SK-N-SH (cell line): ENCODE measurements at regions not wholly inside any gene's neighbourhood (a gene's known extent, or its start where the extent isn't known, plus 50 kb on each side); places are given as distances from the start of the nearest gene placed in this dataset.

ENCODE experiments used
- CTCF ChIA-PET: fragments of 300-600, 350-600 bp; formaldehyde crosslinking; extraction: SDS; loops from one replicate; lab custom pipeline; 2021; lab: Yijun Ruan, JAX
- POLR2A ChIA-PET: fragments of 350-600 bp; sonication (Branson Sonifier 250); formaldehyde crosslinking; extraction: SDS; loops from one replicate; lab custom pipeline; 2020; ENCODE audit warnings: antibody characterized with exemption, inconsistent platforms; lab: Yijun Ruan, JAX
- DNase-seq: peaks from one replicate; pipeline ENCODE4 v3.0.0; 2012
- H2AFZ ChIP-seq: fragments of 200-600 bp; sonication (generic); 2 replicates; pipeline ENCODE4 v1.8.1; 2016; ENCODE audit warnings: antibody characterized with exemption, mild to moderate bottlenecking, low read depth
- H3F3A ChIP-seq: fragments of 200-600 bp; sonication (generic); replicated peaks from 2 replicates; pipeline ENCODE3; 2016; ENCODE audit warnings: antibody characterized with exemption, mild to moderate bottlenecking; ENCODE audit not compliant: insufficient read depth
- H3K27ac ChIP-seq, 2 experiments: fragments of 200-500 bp in 1 of 2; fragments of 200-600 bp in 1 of 2; sonication (Bioruptor generic) in 1 of 2; sonication (generic), shearing (Covaris generic) in 1 of 2; 2 replicates each; pipeline versions ENCODE4 v1.5.1 to v1.6.1; 2014 to 2016; ENCODE audit warnings: low read depth in 2 of 2, inconsistent platforms in 1 of 2, low read length in 1 of 2, mild to moderate bottlenecking in 1 of 2, mixed read lengths in 1 of 2
- H3K27me3 ChIP-seq: fragments of 200-600 bp; sonication (generic), shearing (Covaris generic); 2 replicates; pipeline ENCODE4 v1.6.1; 2016; ENCODE audit warnings: mixed run types; ENCODE audit not compliant: insufficient read depth
- H3K36me3 ChIP-seq, 2 experiments: fragments of 200-500 bp in 1 of 2; fragments of 200-600 bp in 1 of 2; sonication (Bioruptor generic) in 1 of 2; sonication (generic) in 1 of 2; replicated peaks in 1 of 2; 2 replicates each; pipeline versions ENCODE3 to v1.5.1; 2014 to 2016; ENCODE audit warnings: low read length in 1 of 2, mild to moderate bottlenecking in 1 of 2; ENCODE audit not compliant: insufficient read depth in 2 of 2, control insufficient read depth in 1 of 2
- H3K4me1 ChIP-seq, 2 experiments: fragments of 200-500 bp in 1 of 2; fragments of 200-600 bp in 1 of 2; sonication (Bioruptor generic) in 1 of 2; sonication (generic), shearing (Covaris generic) in 1 of 2; 2 replicates each; pipeline versions ENCODE4 v1.5.1 to v1.6.1; 2014 to 2016; ENCODE audit warnings: low read depth in 1 of 2, low read length in 1 of 2, mixed run types in 1 of 2; ENCODE audit not compliant: insufficient read depth in 2 of 2, control insufficient read depth in 1 of 2
- H3K4me2 ChIP-seq: fragments of 200-600 bp; sonication (generic), shearing (Covaris generic); 2 replicates; pipeline ENCODE4 v1.6.1; 2017; ENCODE audit warnings: mixed run types
- H3K4me3 ChIP-seq, 2 experiments: fragments of 200-500 bp in 1 of 2; fragments of 200-600 bp in 1 of 2; sonication (Bioruptor generic) in 1 of 2; sonication (generic), shearing (Covaris generic) in 1 of 2; 2 replicates each; pipeline versions ENCODE4 v1.5.1 to v1.8.1; 2014 to 2016; ENCODE audit warnings: low read depth in 2 of 2, inconsistent platforms in 1 of 2, low read length in 1 of 2, mild to moderate bottlenecking in 1 of 2, mixed read lengths in 1 of 2, moderate library complexity in 1 of 2
- H3K79me2 ChIP-seq: fragments of 200-600 bp; sonication (generic); 2 replicates; pipeline ENCODE4 v1.8.1; 2017; ENCODE audit warnings: mild to moderate bottlenecking; ENCODE audit not compliant: insufficient read depth
- H3K9ac ChIP-seq: fragments of 200-600 bp; sonication (generic); 2 replicates; pipeline ENCODE4 v1.6.1; 2017; ENCODE audit warnings: mixed run types
- H3K9me2 ChIP-seq: fragments of 200-600 bp; sonication (generic); 2 replicates; pipeline ENCODE4 v1.6.1; 2017; ENCODE audit warnings: mixed run types
- H3K9me3 ChIP-seq: fragments of 200-600 bp; sonication (generic); 2 replicates; pipeline ENCODE4 v1.6.1; 2017; ENCODE audit warnings: mixed run types, mild to moderate bottlenecking, moderate library complexity
- H4K20me1 ChIP-seq: fragments of 200-600 bp; sonication (generic); 2 replicates; pipeline ENCODE4 v1.6.1; 2017; ENCODE audit warnings: mild to moderate bottlenecking, mixed run types; ENCODE audit not compliant: insufficient read depth
- CHD2 ChIP-seq: fragments of 150-350 bp; IDR thresholded peaks from 2 replicates; pipeline ENCODE4 v1.6.1; 2018; ENCODE audit warnings: low read length; ENCODE audit not compliant: partially characterized antibody
- EP300 ChIP-seq, 2 experiments: IDR thresholded peaks; 2 replicates each; pipeline versions ENCODE4 v1.4.0 to v1.6.1; 2012; ENCODE audit warnings: borderline replicate concordance in 1 of 2, low read depth in 1 of 2, low read length in 1 of 2
- EZH2phosphoT487 ChIP-seq: fragments of 200-600 bp; sonication (generic); IDR thresholded peaks from 2 replicates; pipeline ENCODE4 v1.6.1; 2017; ENCODE audit warnings: low read depth, mixed run types, mild to moderate bottlenecking, antibody characterized with exemption, moderate library complexity, borderline replicate concordance
- FOSL2 ChIP-seq: IDR thresholded peaks from 2 replicates; pipeline ENCODE4 v1.4.0; 2012; ENCODE audit warnings: low read depth, mild to moderate bottlenecking, moderate library complexity, borderline replicate concordance
- JUND ChIP-seq: IDR thresholded peaks from 2 replicates; pipeline ENCODE4 v1.4.0; 2012
- MXI1 ChIP-seq: IDR thresholded peaks from 2 replicates; pipeline ENCODE4 v1.6.1; 2012; ENCODE audit warnings: mild to moderate bottlenecking, low read depth, low read length, improper control_type of control experiment
- NFIC ChIP-seq: IDR thresholded peaks from 2 replicates; pipeline ENCODE4 v1.4.0; 2012; ENCODE audit warnings: borderline replicate concordance
- REST ChIP-seq: IDR thresholded peaks from 2 replicates; pipeline ENCODE4 v1.6.1; 2012; ENCODE audit warnings: mild to moderate bottlenecking, low read depth, low read length, moderate library complexity
- RXRA ChIP-seq: IDR thresholded peaks from 2 replicates; pipeline ENCODE4 v1.4.0; 2012; ENCODE audit warnings: low read depth, mild to moderate bottlenecking, borderline replicate concordance
- TCF12 ChIP-seq: IDR thresholded peaks from 2 replicates; pipeline ENCODE4 v1.4.0; 2012
- TEAD4 ChIP-seq: IDR thresholded peaks from 2 replicates; pipeline ENCODE4 v1.4.0; 2012; ENCODE audit warnings: mild to moderate bottlenecking, borderline replicate concordance; ENCODE audit not compliant: insufficient read depth
- YY1 ChIP-seq: IDR thresholded peaks from 2 replicates; pipeline ENCODE4 v1.4.0; 2012; ENCODE audit warnings: low read depth, mild to moderate bottlenecking
- ZBTB33 ChIP-seq: IDR thresholded peaks from 2 replicates; pipeline ENCODE4 v1.4.0; 2012; ENCODE audit warnings: low read depth, borderline replicate concordance
- WGBS: methylation state at CpG from one replicate; pipeline ENCODE4 v1.1.6; 2017; ENCODE audit warnings: low lambda C conversion rate; 5-methylcytosine and 5-hydroxymethylcytosine counted together
- TF ChIP-seq, protein P1 (sequence below): IDR thresholded peaks from 2 replicates; pipeline ENCODE4; 2012

- Histone ChIP-seq H3K4me1 (peaks cover 2 to 21% of the 10 kb centered on the region in 2 experiments; a peak in 3 of 4 replicates), H3K9ac (no peak overlapping the region), H3K4me2 (peak overlapping the region; percentile 68; the same call in 1 of the 2 replicates), H3K79me2 (no peaks in the 10 kb centered on the region), H3F3A (no peaks in the 10 kb centered on the region), H3K9me3 (no peaks in the 10 kb centered on the region; the same call in 1 of the 2 replicates), H3K4me3 (no peak overlapping the region), H3K9me2 (no peaks in the 10 kb centered on the region), H3K27ac (no peak overlapping the region; a peak in 1 of 4 replicates), H3K36me3 (no peaks in the 10 kb centered on the region), H3K27me3 (no peaks in the 10 kb centered on the region), H4K20me1 (no peaks in the 10 kb centered on the region)
- ChIA-PET POLR2A (no interaction called here), CTCF (interaction anchor here (0.8 to 1.0 kb wide), 2 partner anchors 17 to 19 kb away, joined by 3 read pairs; no protein-coding TSS in a partner anchor)
- TF ChIP-seq TCF12 (peak; percentile 19; the same call in 1 of the 2 replicates), TEAD4 (peak; percentile 16; the same call in 1 of the 2 replicates), EP300 (IDR thresholded peaks at IDR 0.05; ENCODE audit: borderline replicate concordance in 1 of 2, low read depth in 1 of 2, low read length in 1 of 2) (no peak), CHD2 (no peak), EZH2phosphoT487 (no peak), JUND (0 out of 2 replicates have a peak, but pooled peaks have one; percentile 8), NFIC (peak; percentile 69; the same call in 1 of the 2 replicates)
- TF ChIP-seq, protein P1, sequence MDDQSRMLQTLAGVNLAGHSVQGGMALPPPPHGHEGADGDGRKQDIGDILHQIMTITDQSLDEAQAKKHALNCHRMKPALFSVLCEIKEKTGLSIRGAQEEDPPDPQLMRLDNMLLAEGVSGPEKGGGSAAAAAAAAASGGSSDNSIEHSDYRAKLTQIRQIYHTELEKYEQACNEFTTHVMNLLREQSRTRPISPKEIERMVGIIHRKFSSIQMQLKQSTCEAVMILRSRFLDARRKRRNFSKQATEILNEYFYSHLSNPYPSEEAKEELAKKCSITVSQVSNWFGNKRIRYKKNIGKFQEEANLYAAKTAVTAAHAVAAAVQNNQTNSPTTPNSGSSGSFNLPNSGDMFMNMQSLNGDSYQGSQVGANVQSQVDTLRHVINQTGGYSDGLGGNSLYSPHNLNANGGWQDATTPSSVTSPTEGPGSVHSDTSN: 0 out of 2 replicates have a peak, but pooled peaks have one; percentile 8
- TF ChIP-seq, all 33 proteins: peak for 5
- DNase-seq: no peak
- 7% methylated on average over 3 of the region's 3 CpGs for WGBS
- H2AFZ ChIP-seq: peak overlapping the region; percentile 1; the same call in 1 of the 2 replicates
Measured at GRCh38 chr7:12770227-12770975, 83.0 kb downstream of the ARL4A start.

DNA sequence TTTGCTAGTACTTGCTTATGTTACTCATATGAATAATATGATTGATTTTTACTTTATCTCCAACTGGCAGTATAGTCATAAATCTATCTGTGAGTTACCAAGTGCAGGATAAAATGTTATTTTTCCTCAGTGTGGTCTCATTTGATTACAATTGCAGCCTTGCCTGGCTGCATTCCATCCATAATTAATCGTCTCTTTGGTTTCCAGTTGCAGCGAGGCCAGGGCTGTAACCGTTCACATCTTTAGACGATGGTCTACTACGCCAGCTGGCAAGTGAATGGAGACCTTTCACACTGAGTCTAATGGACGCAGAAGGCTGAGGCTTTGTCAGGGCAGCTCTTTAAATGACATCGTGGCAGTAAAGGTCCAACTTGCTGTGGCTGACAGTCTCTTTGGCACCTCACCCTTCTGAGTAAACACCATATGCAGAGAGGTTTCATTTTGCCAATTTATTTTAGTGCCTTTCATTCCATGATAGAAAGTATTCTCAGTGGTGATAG is 84.0 kb downstream of the ARL4A start:
- Histone ChIP-seq H3K9ac (no peak overlapping the region), H3K9me2 (no peaks in the 10 kb centered on the region), H3K27ac (peak overlapping the region; percentile 9 to 48; a peak in 2 of 4 replicates), H3F3A (no peaks in the 10 kb centered on the region), H3K9me3 (no peaks in the 10 kb centered on the region; the same call in 1 of the 2 replicates), H3K27me3 (no peaks in the 10 kb centered on the region), H3K4me1 (peaks cover 2 to 21% of the 10 kb centered on the region in 2 experiments; a peak in 3 of 4 replicates), H3K36me3 (no peaks in the 10 kb centered on the region), H4K20me1 (no peaks in the 10 kb centered on the region), H3K4me3 (peak overlapping the region; percentile 24; a peak in 2 of 4 replicates), H3K4me2 (peak overlapping the region; percentile 68), H3K79me2 (no peaks in the 10 kb centered on the region), H2AFZ (peak overlapping the region; percentile 27; the same call in 1 of the 2 replicates)
- POLR2A ChIA-PET: no interaction called here
- CTCF ChIA-PET: interaction anchor here (0.8 to 1.0 kb wide), 2 partner anchors 18 kb away, joined by 3 read pairs; no protein-coding TSS in a partner anchor
- no peak for DNase-seq
- 19% methylated on average over 7 of the region's 7 CpGs for WGBS
- TF ChIP-seq, protein P1: peak; percentile 97
- TF ChIP-seq YY1: peak; percentile 27; the same call in 1 of the 2 replicates
- TF ChIP-seq ZBTB33: peak; percentile 53; the same call in 1 of the 2 replicates
- no peak for TF ChIP-seq MXI1
- TF ChIP-seq RXRA: 0 out of 2 replicates have a peak, but pooled peaks have one; percentile 37
- TF ChIP-seq FOSL2: peak; percentile 41; the same call in 1 of the 2 replicates
- no peak for TF ChIP-seq CHD2
- TF ChIP-seq TEAD4: peak; percentile 46; the same call in 1 of the 2 replicates
- no peak for TF ChIP-seq REST
- TF ChIP-seq NFIC: peak; percentile 83
- peak; percentile 22 to 79; a peak in 2 of 4 replicates for TF ChIP-seq EP300 (IDR thresholded peaks at IDR 0.05; ENCODE audit: borderline replicate concordance in 1 of 2, low read depth in 1 of 2, low read length in 1 of 2)
- peak; percentile 83 for TF ChIP-seq TCF12
